Activated T-cell treated with anti-CD3 and anti-CD28 coated beads, Interleukin-2, amount 50 U/mL, for 1 hour (primary cell): ENCODE measurements at regions not wholly inside any gene's neighbourhood (a gene's known extent, or its start where the extent isn't known, plus 50 kb on each side); places are given as distances from the start of the nearest gene placed in this dataset.

Source experiments
- DNase-seq: peaks from one replicate; pipeline ENCODE4 v3.0.0-alpha.2; 2020

DNA sequence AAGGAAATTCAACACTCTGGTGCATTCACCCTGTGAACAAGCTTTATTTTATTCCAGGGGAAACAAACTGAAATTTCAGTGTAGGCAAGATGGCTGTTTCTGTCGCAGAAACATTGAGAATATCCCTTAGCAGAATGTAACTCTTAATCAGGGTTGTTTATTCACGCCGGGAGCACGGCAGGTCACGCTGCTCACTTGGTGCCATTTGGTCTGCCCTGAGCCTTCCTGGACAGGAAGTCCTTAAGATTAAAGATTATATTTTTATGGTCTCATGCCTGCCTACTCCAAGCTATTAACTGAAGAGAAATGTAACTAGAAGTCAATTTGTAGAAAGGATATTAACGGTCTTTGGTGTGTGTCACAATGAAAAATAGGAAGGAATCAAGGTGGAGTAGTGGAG lies 185.3 kb upstream of the ARGLU1 start:
- DNase-seq: no peak

DNA sequence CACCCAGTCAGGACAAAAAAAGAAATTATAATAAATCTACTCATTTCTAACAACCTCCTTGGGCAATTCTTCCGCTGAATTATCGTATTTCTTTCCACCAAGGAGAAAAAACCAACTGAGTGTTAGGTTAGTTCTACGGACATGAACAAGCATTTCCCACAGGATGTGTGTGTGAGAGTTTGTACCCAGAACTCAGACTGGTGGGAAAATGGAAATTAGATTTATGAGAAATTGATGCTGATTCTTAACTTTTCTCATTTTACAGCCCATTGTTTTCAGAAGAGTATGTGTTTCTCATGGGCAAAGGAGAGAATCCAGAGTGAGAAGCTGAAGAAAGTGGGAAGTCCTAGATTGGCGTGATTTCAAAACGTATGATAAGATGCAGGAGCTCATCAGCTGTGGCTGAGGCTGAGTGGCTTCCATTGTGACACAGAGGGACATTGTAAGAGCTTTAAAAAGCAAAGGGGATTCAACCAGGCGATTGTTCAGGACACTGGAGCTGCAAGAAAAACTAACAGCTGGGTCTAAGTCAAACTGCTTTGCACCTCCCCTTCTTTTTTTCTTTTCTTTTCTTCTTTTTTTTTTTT lies 184.7 kb upstream of the ARGLU1 start:
- DNase-seq: no peak

DNA sequence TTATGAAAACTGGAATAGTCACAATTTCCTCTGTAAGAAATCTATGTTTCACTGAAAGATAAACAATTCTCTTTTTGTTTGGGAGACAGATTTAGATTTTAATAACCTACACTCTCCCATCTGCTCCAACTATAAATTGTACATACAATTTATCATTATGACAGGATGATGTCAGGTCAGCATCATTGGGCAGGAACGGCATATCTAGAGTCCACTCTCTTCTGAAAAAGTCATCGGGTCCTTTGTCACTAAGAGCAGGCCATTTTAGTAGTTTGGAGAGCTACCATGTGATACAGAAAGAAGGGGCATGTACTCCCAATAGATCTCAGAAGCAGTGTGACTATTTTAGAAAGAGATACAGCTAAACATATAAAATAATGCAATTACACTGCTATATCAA lies 180.8 kb upstream of the ARGLU1 start:
- DNase-seq: no peak

DNA sequence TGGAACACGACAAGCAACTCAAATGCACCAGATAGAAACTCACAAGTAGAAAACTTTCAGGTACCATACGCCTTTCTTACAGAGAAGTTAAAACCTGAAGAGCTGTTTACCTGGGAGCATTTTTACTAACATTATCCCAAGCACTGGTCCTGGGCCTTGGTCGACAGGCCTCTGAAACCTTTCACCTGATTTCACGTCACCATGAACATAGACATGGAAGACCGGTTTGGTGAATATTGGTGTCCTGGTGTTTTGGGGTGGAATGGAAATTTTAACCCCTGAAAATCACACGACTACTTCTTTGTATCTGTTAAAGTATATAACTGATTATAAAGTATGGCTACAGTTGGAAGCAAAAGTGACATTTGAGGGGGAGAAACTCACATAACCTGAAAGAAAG lies 176.6 kb upstream of the ARGLU1 start:
- DNase-seq: no peak

DNA sequence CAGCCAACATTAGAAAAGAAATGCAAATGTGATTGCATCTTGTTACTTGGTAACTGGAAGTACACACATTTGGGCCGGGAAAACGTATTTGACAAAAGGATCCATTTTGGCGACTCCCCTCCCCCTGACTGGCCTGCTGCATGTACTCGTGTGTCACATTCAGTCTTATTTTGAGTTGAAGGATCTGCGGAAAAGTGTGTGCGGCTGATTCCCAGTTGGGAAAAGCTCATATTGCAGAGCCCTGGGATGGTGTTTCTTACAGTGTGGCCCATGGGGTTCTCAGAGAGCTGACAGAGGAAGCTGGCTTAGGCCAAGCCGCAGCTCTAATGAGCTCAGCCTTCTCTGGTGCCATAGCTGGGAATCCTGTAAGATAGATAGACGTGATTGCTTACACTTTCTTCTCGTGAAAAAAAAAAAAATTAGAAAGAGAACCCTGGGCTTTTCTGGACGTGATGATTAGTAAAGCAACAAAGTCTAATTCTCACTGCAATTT lies 170.3 kb upstream of the ARGLU1 start:
- DNase-seq: no peak

DNA sequence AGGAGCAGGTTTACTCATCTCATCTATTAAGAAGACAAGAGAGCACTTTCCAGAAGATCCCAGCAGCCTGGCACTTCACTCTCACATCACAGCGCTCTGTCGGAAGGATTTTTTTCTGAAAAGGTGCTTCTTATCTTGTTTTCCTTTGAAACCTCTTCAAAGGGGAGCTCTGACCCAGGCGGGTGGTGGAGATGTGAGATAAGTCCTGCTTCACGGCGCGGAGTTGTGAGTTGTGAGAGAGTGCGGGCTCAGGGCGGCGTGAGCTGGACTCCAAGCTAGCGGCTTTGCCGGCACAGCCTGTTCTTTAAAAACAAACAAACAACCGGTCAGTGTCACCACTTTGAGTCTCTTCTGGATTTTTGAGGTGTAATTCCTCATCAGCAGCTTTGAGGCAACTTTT lies 169.0 kb upstream of the ARGLU1 start:
- DNase-seq: no peak

DNA sequence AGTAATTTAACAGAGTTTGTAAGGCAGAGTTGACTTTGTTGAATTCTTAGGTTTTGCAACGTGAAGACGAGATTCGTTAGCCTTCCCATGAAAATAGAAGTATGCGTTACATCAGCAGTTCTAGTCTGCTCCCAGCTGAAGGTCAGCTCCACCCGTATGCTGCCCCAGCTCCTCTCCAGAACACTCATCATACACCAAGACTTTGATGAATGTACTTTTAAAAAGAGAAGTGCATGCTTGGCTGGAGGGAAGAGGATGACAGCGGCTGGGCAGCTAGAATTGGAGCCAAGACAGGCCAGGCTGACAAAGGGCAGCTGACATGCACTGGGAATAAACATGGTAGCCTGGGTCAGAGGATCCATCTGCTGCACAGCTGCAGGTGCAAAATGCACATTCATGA lies 166.3 kb upstream of the ARGLU1 start:
- no peak for DNase-seq

DNA sequence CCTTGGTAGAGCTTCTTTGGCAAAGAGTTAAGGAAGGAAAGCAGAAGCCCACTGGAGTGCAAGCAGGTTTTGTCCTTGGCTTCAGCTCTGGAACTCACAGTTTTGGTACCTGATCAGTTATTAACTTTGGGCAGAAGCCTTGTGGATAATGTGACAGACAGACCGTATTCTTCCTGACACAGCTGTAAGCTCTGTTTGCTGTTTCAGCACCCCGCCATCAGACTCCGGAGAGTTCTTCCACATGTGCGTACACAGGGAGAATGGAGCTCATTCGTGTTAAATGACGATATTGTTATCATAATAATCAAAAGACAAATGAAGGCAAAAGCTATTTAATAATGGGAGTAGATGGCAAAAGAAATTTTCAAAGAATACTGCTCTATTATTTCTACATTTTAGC lies 155.1 kb upstream of the ARGLU1 start:
- DNase-seq: no peak

DNA sequence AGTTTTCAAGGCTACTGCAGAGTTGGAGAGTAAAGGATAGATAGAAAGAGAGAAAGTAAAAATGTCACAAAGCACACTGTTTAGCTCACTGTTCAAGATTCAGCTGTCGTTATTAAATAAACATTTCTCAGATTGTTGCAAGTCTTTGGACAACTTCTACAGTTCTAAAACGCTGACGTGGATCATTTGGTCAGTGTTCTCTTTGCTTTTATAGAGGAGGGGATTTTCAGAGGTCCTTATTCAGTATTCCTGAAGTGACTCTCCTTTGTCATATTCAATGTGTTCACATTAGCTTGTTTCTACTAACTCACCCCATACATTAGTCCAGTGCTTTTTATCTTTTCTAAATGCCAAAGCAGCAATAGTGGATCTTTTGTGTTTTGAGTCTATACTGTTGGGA lies 154.7 kb upstream of the ARGLU1 start:
- no peak for DNase-seq

DNA sequence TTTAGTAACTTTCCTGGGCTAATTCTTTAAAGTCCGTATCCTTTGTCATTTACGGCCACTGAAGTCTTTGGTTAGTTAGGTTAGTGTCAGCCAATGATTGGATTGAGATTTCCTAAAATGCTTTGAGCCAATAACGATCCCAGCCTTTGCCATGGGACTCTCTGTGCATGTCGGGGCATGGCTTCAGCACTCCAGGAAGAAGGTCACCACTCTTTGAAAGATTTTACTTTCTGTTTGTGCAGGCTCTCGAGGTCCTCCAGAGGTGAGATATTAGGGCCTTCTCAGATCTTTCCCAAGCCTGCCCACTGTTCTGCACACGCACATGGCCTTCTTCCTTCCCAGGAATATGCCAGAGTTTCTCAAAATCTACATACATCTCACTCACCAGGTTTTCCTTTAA lies 153.7 kb upstream of the ARGLU1 start:
- no peak for DNase-seq

DNA sequence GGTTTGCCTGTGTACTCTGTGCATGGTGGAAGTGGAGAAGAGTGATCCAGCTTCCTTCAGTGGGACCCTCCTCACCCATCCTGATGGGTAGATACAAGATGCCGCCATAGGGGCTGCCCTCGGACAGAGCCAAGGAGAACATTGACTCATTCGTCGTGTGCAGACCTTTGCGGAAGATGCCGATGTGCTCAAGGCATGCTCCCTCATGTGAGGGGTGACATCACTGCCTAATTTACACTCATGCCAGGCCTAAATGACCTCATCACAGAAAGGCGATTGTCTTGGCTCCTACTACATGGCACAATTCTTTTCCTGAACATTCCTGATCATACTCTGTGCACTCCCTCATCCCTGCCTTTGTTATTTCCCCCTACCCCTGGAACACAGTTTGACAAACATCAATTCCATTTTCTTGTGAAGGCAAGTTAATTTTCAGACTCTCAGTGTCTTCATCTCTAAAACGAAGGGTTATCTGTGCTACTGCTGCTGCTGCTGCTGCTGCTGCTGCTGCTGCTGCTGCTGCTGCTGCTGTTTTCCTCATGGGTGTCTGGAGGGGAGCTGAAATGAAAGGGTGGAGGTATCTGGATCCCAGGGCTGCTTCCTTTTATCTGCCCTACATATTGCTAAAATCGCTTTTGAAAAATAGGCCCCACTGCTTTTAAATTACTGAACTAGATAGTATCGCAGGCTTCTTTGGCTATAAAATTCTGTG lies 146.5 kb upstream of the ARGLU1 start:
- DNase-seq: no peak

DNA sequence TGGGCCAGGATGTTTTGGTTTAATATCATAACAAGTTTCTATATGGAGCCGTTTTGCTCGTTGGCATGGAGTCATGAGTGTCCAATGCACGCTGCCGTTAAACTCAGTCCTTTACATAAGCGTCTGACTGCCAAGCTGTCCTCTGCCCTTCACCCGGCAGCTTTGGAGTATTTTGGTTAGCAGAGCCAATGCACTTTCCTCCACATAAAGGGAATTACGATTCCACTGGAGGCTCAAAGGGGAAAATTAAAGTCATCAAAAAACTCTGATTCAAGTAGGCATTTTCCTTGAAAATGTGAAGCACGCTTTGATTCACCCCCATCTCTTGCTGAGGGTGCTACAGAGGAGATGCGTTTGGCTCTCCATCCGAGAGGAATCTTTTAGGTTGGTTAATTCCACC lies 144.4 kb upstream of the ARGLU1 start:
- no peak for DNase-seq

DNA sequence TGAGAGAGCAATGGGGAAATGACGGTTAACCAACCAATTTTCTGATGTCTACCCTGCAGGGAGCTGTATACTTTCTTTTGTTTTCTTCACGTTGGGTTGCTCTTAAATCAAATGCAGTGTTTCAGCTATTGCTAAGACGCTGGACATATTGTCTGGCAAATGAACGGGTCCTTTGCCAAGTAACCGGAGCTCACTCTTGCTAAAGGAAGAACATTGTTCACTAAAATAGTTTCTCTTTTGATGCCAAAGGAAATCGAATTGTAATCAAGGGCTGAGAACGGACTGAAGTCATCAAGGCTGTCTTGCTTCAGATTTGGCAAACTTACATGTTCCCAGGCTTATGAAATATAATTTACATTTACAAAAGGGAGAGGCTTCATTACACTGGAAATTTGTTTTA lies 142.3 kb upstream of the ARGLU1 start:
- no peak for DNase-seq

DNA sequence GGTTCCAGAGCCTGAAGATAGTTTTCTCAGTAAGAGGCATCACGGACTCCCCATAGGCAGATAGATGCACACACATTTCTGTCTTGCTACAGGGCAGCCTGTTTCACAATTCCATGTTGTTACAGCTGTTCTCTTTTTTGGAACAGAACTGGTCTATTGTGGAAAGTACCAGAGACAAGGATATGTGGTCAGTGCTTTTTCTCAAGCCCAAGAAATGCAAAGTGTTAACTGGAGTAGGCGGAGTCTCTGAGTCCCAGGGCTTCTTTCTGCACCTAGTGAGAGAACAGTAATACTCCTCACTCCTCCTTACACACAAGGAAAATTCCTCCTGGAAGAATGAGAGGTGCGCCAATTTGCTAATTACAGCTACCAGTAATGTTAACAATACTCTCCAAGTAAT lies 141.6 kb upstream of the ARGLU1 start:
- DNase-seq: no peak

DNA sequence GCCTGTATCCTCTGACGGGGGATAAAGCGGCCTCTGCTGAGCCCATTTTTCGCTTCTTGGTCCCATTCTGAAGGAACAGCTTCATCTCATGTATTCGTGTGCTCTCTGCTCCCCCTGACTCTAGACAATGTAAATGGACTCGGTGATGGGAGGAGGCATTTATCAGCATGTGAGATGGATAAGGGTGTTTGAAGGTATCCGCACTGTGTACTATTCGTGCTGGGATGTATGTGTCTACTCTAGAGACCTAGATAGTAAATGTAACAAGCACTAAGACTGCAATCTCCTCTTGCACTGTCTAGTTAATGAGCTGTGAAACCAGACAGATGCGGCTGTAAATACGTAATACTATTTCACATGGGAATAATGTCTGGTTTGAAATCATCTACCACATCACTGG lies 134.6 kb upstream of the ARGLU1 start:
- DNase-seq: no peak

DNA sequence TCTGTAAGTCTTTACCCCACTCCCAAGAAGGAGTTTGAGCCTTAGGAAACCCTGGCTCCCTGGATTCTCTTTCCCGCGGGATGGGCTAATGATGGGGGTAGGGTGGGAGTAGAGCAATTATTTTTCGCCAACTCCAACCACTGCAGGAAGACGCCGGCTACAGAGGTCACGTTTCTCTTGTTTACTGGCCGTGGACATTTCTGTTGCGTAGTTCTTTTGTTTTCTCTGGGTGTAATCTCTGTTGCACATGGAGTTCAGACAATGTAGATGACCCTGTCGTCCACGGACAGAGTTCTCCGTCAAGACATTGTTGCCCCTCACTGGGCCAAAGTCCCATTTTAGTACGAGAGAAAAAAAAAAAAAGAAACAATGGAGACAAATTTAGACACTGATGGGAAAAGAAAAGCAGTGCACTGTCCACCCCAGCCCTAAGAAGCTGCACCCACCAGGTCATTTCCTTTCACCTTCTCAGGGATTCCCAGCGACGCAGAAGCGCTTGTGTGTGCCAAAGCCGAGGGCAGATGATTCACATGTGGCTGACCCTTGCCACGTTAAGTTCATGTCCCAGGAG lies 133.9 kb upstream of the ARGLU1 start:
- no peak for DNase-seq

DNA sequence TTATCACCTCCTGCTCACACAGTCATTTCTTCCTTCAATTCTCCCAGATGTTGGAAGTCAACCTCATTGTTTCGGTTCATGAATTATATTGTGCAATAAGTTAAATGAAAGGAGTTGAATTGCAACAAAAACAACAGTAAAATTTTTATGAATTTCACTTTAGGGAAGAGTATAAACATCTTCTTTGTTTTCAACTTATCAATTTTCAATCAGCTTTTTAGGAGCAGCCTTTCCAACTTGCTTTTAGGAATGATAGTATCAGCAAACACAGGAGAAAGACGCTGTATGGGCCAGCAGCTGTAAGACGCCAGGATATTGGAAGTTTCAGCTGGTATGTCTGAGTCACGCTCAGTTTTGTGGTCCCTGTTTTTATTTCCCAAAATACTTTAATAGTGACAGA lies 132.5 kb upstream of the ARGLU1 start:
- DNase-seq: no peak

DNA sequence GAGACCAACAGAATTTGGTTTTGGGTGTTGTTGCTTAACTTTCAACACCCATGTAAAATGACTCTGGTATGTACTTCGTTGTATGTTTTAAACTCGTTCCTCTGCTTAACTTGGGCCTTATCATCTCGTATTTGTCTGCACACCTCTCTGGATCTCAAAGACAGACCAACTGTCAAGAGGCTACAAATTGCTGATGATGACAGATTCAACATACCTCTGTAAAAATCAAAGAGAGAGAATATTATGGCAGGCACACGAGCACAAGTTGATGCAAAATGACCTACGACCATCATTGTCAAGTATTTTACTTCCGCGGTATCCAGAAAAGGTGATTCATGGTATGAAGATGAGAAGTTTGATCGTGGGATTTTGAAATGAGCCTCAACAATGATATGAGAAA lies 132.1 kb upstream of the ARGLU1 start:
- DNase-seq: no peak

DNA sequence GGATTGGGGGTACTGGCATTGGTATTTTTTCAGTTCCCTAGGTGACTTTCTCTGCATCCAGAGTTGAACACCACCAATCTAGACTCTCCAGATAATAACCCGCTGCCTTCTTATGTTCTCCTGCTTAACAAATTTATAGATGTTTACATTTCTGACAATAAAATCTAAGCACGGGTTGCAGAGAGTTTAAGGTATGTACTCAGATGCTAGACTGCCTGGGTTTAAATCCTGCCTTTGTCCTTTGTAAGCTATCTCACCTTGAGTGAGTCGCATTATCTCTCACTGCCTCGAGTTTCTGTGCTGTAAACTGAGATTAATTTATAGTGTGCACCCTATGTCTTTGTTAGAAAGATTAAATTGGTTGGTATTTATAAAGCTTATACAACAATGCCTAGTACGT lies 131.4 kb upstream of the ARGLU1 start:
- DNase-seq: no peak

DNA sequence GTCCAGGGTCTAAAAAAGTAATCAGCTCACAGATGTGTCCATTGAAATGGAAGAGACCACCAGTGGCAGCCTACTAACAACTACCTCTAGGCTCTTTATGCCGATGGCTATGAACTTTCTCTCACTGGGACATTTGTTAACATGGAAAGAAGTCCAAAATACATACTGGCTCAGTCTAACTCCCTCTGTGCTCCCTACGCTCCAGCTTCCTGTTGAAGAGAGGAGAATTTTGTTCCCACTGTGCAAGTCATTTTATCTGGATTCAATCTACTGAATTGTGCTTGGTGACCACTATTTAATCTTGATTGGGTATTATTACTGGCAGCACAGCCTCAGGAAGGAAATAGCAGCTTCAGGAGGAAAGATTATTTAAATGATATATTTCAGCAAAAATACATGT lies 128.8 kb upstream of the ARGLU1 start:
- no peak for DNase-seq

DNA sequence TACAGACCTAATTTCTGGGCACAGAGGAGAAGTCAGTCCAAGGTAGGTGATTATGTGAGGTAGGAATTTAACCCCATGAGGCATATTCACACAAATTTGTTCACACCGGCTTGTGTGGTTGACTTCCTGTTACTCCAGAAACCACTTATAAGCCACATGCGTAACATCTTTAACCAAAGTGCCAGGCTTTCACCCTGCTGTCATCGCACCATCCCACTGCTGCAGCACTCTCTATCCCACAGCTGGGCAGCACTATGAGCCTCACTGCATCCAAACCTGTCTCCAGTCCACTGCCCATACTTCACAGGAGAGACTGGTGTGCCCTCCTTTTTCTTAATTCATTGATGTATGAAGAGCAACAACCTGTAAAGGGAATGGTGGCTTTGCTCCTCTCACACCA lies 128.2 kb upstream of the ARGLU1 start:
- no peak for DNase-seq

DNA sequence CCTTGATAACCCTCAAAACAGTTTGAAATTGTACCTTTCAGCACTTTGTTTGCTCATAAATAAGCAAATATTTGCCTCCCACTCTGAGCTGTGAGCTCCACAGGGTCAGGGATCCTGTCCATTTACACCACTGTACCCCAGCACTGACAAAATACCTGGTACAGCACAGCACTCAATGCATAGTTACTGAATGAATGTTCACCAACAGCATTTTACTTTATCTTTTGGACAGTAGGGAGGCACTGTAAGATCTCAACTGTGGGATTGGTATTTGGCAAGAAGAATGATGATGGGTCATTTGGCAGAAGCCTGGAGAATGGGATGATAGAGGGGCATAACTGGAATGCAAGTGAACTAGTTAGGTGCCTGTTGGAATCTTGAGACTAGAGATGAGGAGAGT lies 127.2 kb upstream of the ARGLU1 start:
- DNase-seq: no peak

DNA sequence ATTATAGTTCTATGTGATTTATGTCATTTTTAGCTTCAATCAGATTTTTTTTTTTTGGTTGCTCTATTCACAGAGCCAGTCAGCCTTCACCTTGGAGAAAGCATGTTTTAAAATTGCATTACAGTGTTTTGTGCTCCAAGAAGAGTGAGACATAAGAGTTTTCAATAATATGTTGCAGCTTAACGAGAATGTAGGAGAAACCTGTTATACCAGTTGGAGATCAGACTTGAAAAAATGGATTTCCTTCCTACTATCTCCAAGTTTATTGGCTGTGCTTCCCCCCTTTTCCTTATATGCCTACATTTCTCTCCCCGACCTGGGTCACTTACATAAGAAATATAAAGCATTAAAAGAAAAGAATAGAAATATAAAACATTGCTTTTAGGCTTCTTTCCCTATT lies 123.9 kb upstream of the ARGLU1 start:
- no peak for DNase-seq

DNA sequence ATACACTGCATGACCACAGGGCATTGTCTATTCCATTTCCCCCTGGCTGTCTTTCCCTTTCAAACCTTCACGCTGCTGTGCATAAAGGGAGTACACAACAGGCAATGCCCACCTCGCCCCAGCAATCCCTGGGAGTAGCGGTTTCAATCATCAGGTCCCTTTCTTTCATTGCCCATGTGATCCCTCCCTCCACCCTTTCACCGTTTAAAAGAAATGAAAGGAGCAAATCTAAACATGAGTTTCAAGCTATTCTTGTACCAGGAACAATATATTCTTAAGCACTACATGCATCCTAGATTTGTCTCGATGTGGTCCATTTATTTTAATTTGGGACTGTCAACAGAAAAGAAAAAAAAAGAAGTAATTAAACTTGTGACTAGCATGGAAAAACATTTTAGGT lies 123.4 kb upstream of the ARGLU1 start:
- no peak for DNase-seq

DNA sequence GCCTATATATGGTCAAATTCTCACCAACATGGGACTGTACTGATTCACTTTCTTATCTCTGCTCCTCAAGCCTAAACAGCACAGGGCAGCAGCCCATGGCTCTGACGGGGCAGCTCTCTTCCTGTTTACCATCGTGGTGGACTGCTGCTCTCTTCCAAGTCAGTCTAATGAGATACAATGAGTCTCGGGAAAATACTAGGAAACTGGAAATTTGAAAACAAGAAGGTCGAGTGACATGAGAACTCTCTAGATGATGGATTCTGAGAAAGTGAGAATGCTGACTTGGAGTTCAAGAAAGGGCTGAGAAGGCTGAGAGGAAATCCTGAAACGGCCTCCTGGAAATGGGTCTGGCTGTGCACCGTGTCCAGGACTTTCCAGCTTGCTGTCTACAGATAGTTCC lies 122.8 kb upstream of the ARGLU1 start:
- DNase-seq: no peak
